ENCODE measurements at regions not wholly inside any gene's neighbourhood (a gene's known extent, or its start where the extent isn't known, plus 50 kb on each side); places are given as distances from the start of the nearest gene placed in this dataset.

- H3K4me3 ChIP-seq (replicated peaks; ENCODE audit: low read depth, low read length) = no peak overlapping the region
- TF ChIP-seq CTCF (IDR thresholded peaks at IDR 0.05; ENCODE audit: low read length, missing control alignments) = no peak
Measured at GRCh38 chr15:25056484-25057425, 102.0 kb downstream of the SNRPN start.

GRCh38 chr15:25057574-25057973 lies 102.8 kb downstream of the SNRPN start:
- no peak overlapping the region for H3K4me3 ChIP-seq (replicated peaks; ENCODE audit: low read depth, low read length)
- TF ChIP-seq CTCF (IDR thresholded peaks at IDR 0.05; ENCODE audit: low read length, missing control alignments) = no peak
- no peak for DNase-seq (ENCODE audit: low read depth)

More at GRCh38 chr15:25056484-25057425, 102.0 kb downstream of the SNRPN start:
- no peak for DNase-seq (ENCODE audit: low read depth)

DNA sequence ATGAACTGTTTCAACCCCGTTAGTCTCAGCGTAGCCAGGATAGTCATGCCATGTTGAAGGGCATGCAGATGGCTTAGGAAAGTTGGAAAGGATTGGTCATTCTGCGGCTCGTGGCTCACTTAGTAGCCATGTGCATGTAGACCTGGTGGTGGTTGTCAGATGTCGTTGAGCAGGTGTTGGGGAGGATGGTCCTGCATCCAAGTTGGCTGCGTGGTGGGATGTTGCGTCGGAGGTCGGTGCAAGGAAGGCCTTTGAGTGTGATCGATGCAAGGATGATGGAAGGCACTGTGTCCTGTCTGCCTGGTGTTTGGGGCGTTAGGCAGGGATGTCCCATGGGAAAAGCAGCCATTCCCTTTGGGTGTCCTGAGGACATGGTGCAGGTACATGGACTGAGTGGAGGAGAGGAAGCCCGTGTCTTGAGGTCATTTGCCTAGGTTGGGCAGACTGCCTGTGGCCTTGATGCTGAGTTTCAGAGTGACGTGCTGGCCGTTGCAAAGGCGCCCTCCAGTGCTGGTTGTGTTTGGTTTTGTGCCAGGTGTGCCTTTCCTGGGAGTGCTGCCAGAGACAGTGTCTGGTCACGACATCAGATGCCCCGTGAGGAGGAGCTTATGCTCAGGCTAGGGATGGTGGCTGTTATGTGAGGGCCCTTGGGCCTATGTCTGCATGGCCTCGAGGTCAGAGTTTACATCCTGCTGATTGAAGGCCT lies 103.4 kb downstream of the SNRPN start:
- no peak for TF ChIP-seq CTCF (IDR thresholded peaks at IDR 0.05; ENCODE audit: low read length, missing control alignments)
- DNase-seq (ENCODE audit: low read depth) = no peak
- no peak overlapping the region for H3K4me3 ChIP-seq (replicated peaks; ENCODE audit: low read depth, low read length)

DNA sequence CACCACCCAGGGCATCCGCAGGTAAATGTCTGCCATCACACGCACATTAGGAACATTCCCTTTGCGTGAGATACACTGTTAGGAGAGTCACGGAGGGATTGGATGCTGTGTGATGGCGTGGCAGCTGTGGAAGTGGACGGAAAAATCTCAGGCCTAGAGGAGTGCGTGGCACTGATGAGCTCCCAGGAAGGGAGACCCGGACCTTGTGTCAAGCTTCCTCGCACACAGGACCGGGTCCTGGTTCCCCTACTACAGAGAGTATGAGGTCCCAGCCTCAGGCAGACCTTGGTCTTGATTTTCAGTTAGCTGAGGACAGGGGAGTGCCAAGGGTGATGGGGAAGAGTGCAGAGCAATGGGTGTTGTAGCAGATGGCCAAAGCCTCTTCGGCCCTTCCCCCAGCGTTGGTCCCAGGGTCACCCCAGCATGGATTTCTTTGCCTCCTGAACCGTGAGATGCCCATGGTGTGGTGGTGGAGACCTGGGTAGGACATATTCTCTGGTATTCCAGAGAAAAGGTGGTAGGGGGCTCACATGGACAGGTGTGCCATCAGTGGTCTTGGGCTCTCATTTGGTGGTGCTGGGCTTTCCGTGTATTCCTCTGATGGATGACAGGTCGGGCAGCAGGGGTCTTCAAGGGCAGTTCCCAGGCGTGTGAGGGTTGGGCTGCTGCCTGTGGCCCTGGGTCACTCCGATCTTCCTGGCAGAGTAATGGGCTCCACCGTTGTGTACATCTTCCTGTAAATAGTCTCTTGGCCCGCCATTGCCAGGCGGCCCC lies 105.1 kb downstream of the SNRPN start:
- no peak for DNase-seq (ENCODE audit: low read depth)
- no peak for TF ChIP-seq CTCF (IDR thresholded peaks at IDR 0.05; ENCODE audit: low read length, missing control alignments)
- no peak overlapping the region for H3K4me3 ChIP-seq (replicated peaks; ENCODE audit: low read depth, low read length)

DNA sequence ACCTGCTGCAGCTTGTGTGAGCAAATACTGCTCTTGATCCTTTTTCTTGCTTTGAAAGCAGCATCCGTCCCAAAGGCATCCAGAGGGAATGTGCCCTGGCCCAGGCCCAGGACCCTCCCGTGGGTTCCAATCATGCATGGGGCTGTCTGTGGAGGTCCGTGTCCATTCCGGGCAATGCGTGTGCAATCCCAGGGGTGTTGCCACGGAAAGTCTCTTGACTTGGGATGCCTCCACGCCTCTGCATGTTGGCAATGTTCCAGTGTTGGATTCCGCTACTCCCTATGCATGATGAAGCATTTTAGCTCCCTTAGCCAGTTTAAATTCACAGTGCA lies 105.7 kb downstream of the SNRPN start:
- no peak overlapping the region for H3K4me3 ChIP-seq (replicated peaks; ENCODE audit: low read depth, low read length)
- no peak for TF ChIP-seq CTCF (IDR thresholded peaks at IDR 0.05; ENCODE audit: low read length, missing control alignments)
- DNase-seq (ENCODE audit: low read depth) = no peak

GRCh38 chr15:25060996-25061620 lies 106.3 kb downstream of the SNRPN start:
- DNase-seq (ENCODE audit: low read depth) = no peak
- no peak for TF ChIP-seq CTCF (IDR thresholded peaks at IDR 0.05; ENCODE audit: low read length, missing control alignments)
- H3K4me3 ChIP-seq (replicated peaks; ENCODE audit: low read depth, low read length) = no peak overlapping the region
